ENCODE measurements at regions not wholly inside any gene's neighbourhood (a gene's known extent, or its start where the extent isn't known, plus 50 kb on each side); places are given as distances from the start of the nearest gene placed in this dataset.

DNA sequence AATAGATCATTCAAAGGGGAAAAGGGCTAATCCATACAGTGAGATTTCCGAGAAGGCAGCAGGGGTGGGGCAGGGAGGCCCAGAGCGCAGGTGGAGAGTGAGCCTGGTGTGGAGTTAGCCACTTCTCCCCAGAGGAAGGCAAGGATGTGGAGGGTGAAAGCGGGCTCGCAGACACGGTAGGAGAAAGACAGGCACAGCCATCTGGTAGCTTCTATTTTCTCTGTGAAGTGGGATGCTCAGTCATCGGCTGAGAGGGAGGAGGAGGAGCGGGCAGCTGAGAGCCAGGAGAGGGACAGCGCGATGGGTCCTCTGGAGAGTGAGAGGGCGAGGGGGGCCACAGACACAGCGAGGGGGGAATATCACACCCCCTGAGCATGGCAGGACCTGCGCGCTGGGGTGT, 153.3 kb upstream of the NDUFV2 start:
- CTCF ChIA-PET = no interaction called here
- H3K27ac Mint-ChIP-seq = no peak overlapping the region
- Histone ChIP-seq H2AFZ (ENCODE audit: insufficient read depth, low read depth, low read length, poor library complexity, severe bottlenecking) (peak overlapping the region; percentile 44), H3K4me2 (replicated peaks; ENCODE audit: low read depth, low read length, poor library complexity, severe bottlenecking) (peak overlapping the region; percentile 42), H3K27me3 (replicated peaks in 1 of 4; ENCODE audit: control extremely low read depth in 1 of 4, control insufficient read depth in 3 of 4, insufficient read depth in 4 of 4, low read length in 3 of 4) (no peaks in the 10 kb centered on the region), H3K36me3 (replicated peaks in 1 of 2; ENCODE audit: control extremely low read depth in 1 of 2, control insufficient read depth in 1 of 2, extremely low read depth in 1 of 2, insufficient read depth in 2 of 2, low read length in 1 of 2) (no peaks in the 10 kb centered on the region), H4K20me1 (ENCODE audit: control insufficient read depth, insufficient read depth, low read length, poor library complexity, severe bottlenecking) (no peaks in the 10 kb centered on the region), H3K27ac (ENCODE audit: low read length in 2 of 2) (no peak overlapping the region), H3K4me1 (ENCODE audit: control insufficient read depth in 2 of 2, insufficient read depth in 2 of 2, low read length in 2 of 2) (peaks cover 72 to 74% of the 10 kb centered on the region in 2 donors), H3K4me3 (ENCODE audit: control extremely low read depth in 1 of 5, extremely low read depth in 1 of 5, insufficient read depth in 1 of 5, low read depth in 2 of 5, low read length in 4 of 5) (no peak overlapping the region), H3K9me3 (ENCODE audit: control extremely low read depth in 1 of 3, control insufficient read depth in 2 of 3, insufficient read depth in 1 of 3, low read length in 2 of 3) (peaks cover 0 to 6% (median 0%) of the 10 kb centered on the region in 3 donors), H3K9ac (ENCODE audit: low read length) (no peak overlapping the region), H3K79me2 (ENCODE audit: control insufficient read depth, insufficient read depth, low read length) (no peaks in the 10 kb centered on the region)
- TF ChIP-seq EZH2 (IDR thresholded peaks at IDR 0.05; ENCODE audit: borderline replicate concordance, insufficient read depth, low read depth, low read length, poor library complexity, severe bottlenecking) = no peak
- TF ChIP-seq, protein P1, sequence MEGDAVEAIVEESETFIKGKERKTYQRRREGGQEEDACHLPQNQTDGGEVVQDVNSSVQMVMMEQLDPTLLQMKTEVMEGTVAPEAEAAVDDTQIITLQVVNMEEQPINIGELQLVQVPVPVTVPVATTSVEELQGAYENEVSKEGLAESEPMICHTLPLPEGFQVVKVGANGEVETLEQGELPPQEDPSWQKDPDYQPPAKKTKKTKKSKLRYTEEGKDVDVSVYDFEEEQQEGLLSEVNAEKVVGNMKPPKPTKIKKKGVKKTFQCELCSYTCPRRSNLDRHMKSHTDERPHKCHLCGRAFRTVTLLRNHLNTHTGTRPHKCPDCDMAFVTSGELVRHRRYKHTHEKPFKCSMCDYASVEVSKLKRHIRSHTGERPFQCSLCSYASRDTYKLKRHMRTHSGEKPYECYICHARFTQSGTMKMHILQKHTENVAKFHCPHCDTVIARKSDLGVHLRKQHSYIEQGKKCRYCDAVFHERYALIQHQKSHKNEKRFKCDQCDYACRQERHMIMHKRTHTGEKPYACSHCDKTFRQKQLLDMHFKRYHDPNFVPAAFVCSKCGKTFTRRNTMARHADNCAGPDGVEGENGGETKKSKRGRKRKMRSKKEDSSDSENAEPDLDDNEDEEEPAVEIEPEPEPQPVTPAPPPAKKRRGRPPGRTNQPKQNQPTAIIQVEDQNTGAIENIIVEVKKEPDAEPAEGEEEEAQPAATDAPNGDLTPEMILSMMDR (IDR thresholded peaks at IDR 0.05) = no peak
- 41% methylated on average over 10 of the region's 13 CpGs for WGBS (ENCODE audit: insufficient coverage)
- H3K9me3 Mint-ChIP-seq (ENCODE audit: insufficient read depth) = peaks cover 3% of the 10 kb centered on the region
- POLR2A ChIA-PET = no interaction called here
- H3K4me3 Mint-ChIP-seq = peak overlapping the region; percentile 17
- ATAC-seq (ENCODE audit: low read depth) = no peak
- DNase-seq = no peak
- H3K27me3 Mint-ChIP-seq = no peaks in the 10 kb centered on the region
- intact Hi-C loops (cut with micrococcal nuclease) = no loop called here
- H3K4me1 Mint-ChIP-seq = peaks cover 74% of the 10 kb centered on the region

DNA sequence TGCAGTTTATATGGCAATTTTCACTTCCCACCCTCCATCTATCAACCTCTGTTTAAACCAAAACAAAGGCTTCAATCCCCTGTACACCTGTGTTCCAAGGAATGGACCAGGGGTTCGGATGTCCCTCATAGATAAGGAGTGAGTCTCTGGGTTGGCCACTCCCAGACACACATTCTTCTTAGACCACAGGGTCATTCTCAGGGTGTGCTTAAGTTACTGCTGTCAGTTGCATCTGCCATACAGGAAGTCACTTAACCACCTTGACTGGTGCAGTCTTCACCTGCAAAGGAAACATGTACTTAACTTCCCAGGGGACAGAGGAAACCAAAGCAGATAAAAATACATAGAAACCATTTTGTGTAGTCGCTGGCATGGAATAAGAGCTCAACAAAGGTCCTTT, 151.0 kb upstream of the NDUFV2 start:
- Histone ChIP-seq H4K20me1 (ENCODE audit: control insufficient read depth, insufficient read depth, low read length, poor library complexity, severe bottlenecking) (no peaks in the 10 kb centered on the region), H3K4me1 (ENCODE audit: control insufficient read depth in 2 of 2, insufficient read depth in 2 of 2, low read length in 2 of 2) (peaks cover 60 to 61% of the 10 kb centered on the region in 2 donors), H3K36me3 (replicated peaks in 1 of 2; ENCODE audit: control extremely low read depth in 1 of 2, control insufficient read depth in 1 of 2, extremely low read depth in 1 of 2, insufficient read depth in 2 of 2, low read length in 1 of 2) (no peaks in the 10 kb centered on the region), H3K27ac (ENCODE audit: low read length in 2 of 2) (peak overlapping the region; percentile 75 to 85), H3K9ac (ENCODE audit: low read length) (peak overlapping the region; percentile 29), H3K9me3 (ENCODE audit: control extremely low read depth in 1 of 3, control insufficient read depth in 2 of 3, insufficient read depth in 1 of 3, low read length in 2 of 3) (peaks cover 0 to 6% (median 1%) of the 10 kb centered on the region in 3 donors), H3K27me3 (replicated peaks in 1 of 4; ENCODE audit: control extremely low read depth in 1 of 4, control insufficient read depth in 3 of 4, insufficient read depth in 4 of 4, low read length in 3 of 4) (no peaks in the 10 kb centered on the region), H2AFZ (ENCODE audit: insufficient read depth, low read depth, low read length, poor library complexity, severe bottlenecking) (peak overlapping the region; percentile 30), H3K4me3 (ENCODE audit: control extremely low read depth in 1 of 5, extremely low read depth in 1 of 5, insufficient read depth in 1 of 5, low read depth in 2 of 5, low read length in 4 of 5) (peak overlapping the region in 2 of 5 experiments; percentile 3 to 46), H3K4me2 (replicated peaks; ENCODE audit: low read depth, low read length, poor library complexity, severe bottlenecking) (peak overlapping the region; percentile 66), H3K79me2 (ENCODE audit: control insufficient read depth, insufficient read depth, low read length) (no peaks in the 10 kb centered on the region)
- Mint-ChIP-seq H3K27me3 (no peaks in the 10 kb centered on the region), H3K27ac (peak overlapping the region; percentile 92), H3K4me1 (peaks cover 69% of the 10 kb centered on the region), H3K9me3 (ENCODE audit: insufficient read depth) (peaks cover 2% of the 10 kb centered on the region), H3K4me3 (peak overlapping the region; percentile 78)
- CTCF ChIA-PET = interaction anchor here (0.9 to 1.9 kb wide), 2 partner anchors 37 to 255 kb away, joined by 5 read pairs; no protein-coding TSS in a partner anchor
- ATAC-seq (ENCODE audit: low read depth) (peak; percentile 77), DNase-seq (peak; percentile 60)
- WGBS (ENCODE audit: insufficient coverage) = 14% methylated on average over 2 of the region's 2 CpGs
- POLR2A ChIA-PET = interaction anchor here (0.7 kb wide), 1 partner anchor 40 kb away, joined by 7 read pairs; no protein-coding TSS in a partner anchor
- intact Hi-C loops (cut with micrococcal nuclease) = loop anchor here (1.0 to 2.0 kb wide), 2 partner anchors 12 to 39 kb away; no protein-coding TSS in a partner anchor
- TF ChIP-seq, protein P1 (IDR thresholded peaks at IDR 0.05) = no peak
- no peak for TF ChIP-seq EZH2 (IDR thresholded peaks at IDR 0.05; ENCODE audit: borderline replicate concordance, insufficient read depth, low read depth, low read length, poor library complexity, severe bottlenecking)
